OCI-M1 (cell line): ENCODE measurements at regions not wholly inside any gene's neighbourhood (a gene's known extent, or its start where the extent isn't known, plus 50 kb on each side); places are given as distances from the start of the nearest gene placed in this dataset.

ENCODE experiments used
- DNase-seq: peaks from one replicate; lab custom pipeline; 2025; lab: John Stamatoyannopoulos, UW

DNA sequence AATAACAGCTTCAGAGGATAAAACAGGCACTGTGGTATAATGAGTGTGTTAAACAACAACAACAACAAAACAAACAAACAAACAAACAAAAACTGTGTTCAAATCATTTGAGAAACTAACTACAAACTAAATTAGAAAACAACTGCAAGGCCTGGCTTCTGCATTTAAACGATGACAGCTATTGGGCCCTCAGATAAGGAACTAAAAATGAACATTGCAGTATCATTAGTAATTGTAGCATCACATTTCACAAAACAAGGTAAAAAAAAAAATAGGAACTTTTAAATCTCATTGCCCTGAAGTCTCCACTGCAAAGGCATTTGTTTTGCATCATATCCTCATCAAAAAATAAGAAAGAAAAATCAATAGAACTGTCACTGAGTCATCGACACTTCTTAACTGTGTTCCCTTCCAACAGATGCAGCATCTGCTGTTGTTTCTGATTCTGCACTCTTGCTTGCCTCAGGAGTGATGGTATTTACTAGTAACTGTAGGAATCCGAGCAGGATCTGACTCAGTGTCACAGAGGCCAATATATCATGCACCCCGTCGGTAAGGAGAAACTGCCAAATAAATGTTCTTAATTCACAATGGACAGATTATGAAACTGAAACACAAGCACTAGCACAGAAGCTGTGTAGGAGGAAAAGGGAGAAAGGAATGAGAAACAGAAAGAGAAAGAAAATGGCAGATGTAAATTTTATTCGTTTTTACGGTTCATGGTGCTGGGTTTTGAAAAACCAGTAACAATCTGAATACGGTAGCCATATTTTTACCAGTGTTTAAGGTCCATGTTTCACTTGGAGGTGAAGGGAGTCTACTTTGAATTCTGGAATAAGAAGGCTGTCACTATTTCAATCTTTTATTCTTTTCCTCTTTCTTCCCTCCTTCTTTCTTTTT, 365.7 kb upstream of the EPHA7 start:
- peak; percentile 67 for DNase-seq

DNA sequence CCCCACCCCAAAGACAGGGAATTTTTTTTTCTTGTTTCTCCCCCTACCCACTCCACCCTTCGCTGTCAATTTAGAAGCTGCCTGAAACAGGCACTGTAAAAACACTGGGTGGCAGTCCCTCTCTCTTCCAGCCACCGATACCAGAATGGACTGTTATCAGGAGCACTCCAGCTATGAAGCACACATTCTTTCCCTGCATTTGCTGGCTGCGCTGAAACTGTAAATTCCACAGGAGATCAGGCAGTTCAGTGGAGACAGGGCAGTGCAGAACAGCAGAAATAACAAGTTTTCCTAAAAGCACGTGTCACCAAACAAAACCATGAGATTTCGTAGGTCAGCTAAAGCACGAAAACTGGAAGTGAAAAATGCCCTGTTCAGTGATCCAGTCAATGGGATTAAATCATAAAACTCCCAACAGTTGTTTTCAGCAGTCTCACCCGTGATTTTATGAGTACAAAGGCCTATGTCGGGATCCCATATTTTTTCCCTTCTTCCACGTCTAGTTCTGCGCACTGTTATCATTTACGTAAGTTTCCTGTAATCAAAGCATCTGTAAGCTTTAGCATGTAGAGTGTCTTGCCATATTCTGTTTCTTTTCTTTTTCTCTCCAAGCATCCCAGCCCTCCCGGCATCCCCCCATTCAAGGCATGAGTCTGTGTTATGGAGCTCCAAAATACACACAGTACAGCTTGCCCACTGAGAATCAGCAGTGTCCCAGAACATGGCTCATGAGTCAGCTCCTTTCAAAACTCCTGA, 359.9 kb upstream of the EPHA7 start:
- DNase-seq, result peak; percentile 76

DNA sequence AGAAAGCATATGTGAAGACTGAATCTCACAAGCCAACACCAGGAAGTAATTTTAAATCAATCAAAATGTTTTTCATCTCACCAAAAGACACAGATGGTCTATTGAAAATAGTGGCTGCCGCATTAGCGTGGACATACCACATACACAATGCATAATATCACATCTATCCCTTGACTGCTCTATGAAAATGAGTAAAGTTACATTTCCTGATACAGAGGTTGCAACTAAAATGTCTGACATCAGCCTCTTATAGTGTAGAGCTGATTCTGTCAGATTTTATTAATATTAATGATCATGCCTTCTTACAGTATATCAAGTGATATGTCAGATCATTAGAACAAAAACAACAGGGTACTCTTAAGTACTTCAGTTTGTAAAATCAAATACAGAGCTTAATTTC, 339.8 kb upstream of the EPHA7 start:
- no peak for DNase-seq

DNA sequence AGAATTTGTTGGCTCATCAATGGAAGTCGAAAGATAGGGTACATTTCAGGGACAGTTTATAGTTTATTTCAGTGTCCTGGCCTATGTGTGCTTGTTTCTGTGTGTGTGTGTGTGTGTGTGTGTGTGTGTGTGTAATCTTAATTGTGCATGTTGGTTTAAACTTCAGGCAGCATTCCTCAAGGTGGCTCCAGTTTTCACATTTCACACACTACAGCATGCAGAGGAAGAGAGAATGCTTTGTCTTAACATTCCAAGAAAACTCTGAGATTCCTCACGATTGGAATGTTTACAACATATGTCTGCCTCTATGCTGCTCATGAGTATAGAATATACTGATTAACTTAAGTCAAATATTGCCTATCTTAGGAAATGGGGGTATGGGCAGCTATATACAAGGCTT, 332.6 kb upstream of the EPHA7 start:
- DNase-seq, result peak; percentile 42

DNA sequence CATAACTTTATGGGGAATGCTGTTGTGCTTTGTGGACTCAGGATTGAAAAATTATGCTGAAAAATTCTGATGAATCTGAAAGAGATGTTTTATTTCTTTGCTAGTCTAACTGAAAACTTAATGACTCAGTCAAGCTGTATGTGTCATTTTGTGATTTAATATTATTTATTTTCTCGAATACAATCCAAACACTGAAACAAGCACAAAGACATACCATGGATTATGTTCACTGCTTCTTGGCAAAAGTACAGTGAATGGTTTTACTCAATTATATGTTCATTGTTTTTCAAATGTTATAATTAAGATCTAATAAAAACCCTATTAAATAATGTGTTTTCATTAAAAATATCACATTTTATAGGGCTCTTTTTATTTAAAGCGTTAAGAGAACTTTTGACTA, 330.6 kb upstream of the EPHA7 start:
- no peak for DNase-seq

DNA sequence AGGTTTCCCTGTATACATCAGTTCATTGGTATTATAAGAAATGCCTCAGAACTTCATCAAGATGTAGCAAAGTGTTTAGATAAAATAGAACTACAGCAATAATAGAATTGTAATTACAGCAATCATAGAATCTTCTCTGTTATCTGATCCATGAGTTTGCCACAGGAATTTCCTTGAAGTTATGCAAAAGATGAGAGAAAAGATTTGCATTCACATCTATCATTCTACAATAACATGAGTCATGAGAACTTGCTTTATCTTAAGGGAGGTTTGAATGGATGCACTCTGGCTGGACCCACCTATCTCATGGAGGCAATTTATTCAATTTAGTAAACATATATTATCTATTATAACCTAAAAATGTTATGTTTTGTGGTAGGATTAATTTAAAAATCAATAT, 329.8 kb upstream of the EPHA7 start:
- no peak for DNase-seq

DNA sequence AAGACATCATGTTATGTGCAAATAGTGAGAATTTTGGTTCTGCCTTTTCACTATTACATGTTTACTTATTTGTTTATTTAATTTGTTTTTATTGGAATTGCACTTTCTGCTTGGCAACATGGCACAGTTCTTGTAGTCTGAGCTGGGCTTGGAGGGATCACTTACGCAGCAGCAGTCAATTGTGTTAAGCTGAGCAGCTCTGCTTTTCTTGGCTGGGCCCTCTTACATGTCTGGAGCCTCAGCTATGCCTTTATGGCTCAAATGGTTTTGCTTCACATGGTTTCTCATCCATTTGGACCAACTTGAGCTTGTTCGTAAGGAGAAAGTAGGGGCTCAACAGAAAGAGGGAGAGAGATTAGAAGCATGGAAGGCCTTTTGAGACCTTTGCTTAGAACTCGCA, 327.5 kb upstream of the EPHA7 start:
- DNase-seq, result no peak

DNA sequence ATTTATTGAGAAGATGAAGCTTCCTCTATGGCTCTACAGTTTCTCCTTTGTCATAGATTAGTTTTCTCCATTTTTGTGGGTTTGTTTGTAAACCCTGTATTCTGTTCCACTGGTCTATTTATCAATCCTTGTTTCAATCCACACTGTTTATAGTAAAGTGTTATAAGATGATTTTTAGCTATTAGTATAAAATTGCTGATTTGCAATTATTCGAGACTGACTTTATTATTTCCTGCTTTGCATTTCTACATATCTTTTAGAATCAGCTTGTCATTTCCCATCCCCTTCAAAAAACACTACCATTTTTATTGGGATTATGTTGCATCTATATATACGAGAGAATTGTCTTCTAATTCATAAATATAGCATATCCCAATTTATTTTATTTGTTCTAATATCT, 325.9 kb upstream of the EPHA7 start:
- DNase-seq, result no peak

DNA sequence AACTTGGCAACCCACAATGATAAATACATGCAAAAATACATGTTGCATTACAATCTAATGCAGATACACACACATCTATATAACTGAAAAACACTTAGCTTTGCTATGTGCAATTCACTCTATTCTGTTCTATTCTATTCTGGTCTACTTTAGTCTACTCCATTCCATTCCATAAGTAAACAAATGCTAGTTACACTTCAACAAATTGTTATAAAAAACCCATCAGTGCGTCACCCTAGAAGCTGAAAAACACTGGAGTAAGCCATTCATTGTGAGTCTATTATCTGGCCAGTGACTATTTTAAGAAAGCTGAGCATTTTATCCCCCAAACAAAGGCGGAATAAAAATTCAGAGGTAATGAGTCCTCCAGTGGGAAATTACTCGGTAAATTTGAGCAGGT, 315.7 kb upstream of the EPHA7 start:
- no peak for DNase-seq

DNA sequence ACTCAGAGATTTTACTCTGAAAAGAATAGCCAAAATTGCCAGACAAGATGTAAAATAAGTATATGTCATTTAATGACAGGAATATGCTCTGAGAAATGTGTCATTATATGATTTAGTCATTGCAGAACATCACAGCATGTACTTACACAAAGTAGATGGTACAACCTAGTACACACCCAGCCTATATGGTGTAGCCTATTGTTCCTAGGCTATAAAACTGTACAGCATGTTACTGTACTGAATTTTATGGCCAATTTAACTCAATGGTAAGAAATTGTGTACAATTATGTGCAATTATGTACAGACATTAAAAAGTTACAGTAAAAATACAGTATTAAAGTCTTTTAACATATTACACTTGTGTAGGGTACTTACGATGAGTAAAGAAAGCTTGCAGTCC, 311.9 kb upstream of the EPHA7 start:
- DNase-seq, result no peak

DNA sequence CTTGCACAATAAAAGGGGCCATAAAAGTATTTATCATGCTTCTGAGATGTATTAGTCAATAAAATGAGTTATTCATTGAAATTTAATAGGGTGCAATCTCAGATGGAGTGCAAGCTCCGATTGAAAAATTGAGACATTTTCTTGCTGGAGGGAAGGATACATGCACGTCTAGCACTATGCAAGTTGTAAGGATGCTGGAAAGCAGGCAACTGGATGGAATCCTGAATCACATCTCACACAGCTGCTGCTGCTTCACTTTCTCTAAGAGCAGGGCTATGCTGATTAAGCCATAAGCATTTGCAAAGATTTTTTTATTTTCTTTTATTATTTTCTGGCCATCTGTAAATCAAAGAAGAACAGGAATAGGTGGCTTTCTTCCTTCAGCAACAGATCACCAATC, 308.8 kb upstream of the EPHA7 start:
- DNase-seq, result no peak

DNA sequence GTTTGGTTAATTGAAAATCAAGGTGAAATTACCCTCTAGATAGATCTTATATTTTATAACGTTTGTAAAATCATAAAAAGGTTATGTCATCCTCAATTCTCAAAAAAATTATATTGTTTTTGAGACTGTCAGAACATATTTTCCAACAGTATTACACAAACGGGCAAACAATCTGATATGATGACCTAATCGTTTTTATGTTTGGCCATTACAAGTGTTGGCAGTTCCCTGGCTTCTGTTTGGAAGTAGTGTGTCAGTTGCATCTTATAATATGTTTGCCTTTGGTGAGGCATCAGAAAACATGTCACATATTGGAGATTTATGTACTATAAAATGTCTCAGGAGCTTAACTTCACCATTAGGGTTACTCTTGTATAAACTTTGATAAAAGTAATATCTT, 308.1 kb upstream of the EPHA7 start:
- DNase-seq, result no peak

DNA sequence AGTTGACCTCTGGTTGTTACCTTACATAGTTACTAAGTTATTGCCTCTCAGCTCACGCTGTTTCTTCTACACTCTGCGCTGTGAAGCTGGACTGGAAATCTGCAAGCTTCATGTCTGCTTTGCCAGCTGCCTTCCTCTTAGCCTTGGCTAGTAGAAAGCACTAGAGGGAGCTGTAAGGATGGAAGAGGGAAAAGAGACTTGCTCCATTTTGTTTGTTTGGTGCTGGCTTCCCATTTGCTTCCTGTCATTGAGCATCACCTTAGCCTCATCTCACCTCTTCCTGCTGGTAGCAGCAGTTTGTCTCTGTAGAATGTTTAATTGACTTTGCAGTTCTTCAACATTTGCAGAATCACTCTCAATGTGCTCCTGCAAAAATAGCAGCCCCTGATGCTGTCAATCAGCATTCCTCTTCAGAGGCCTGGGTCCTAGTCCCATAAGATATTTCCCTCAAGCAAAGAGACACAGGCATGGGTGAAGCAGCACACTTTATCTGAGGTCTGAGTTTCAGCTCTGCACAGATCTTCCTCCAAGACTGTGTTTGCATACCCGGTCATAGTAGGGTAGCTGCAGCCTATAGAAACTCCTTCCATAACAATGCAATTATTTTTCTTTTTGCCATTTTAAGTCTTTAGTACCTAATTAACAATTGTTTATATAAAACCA, 302.2 kb upstream of the EPHA7 start:
- peak; percentile 62 for DNase-seq

DNA sequence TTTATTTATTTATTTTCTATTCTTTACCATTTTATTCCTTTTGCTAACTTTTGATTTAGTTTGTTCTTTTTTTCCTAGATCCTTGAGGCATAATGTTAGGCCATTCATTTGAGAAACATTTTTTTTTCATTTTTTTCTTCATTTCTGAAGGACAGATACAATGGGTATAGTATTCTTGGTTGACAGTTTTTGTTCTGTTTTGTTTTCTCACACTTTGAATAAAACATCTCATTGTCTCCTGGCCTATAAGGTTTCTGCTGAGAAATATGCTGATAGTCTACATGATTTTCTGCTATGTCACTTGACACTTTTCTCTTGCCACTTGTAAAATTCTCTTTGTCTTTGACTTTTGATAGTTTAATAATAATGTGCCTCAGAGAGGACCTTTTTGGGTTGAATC, 294.6 kb upstream of the EPHA7 start:
- no peak for DNase-seq

DNA sequence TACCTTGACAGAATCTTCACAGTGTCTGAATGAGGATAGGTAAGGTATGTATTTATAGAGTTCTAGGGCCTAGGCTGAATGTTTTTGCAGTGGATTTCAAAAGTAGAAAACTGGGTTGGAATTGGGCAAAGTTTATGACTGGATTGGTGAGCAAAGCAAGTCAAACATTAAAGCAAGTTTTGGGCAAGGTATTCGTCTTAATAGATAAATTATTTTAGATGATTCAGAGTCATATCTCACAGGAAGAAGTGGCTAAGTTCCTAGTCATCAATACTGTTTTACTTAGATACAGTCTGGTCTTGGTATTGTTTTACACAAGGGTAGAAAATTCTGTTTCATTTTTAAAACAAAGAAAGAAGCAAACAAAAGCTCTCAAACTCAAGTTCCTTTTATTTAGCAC, 284.1 kb upstream of the EPHA7 start:
- no peak for DNase-seq

DNA sequence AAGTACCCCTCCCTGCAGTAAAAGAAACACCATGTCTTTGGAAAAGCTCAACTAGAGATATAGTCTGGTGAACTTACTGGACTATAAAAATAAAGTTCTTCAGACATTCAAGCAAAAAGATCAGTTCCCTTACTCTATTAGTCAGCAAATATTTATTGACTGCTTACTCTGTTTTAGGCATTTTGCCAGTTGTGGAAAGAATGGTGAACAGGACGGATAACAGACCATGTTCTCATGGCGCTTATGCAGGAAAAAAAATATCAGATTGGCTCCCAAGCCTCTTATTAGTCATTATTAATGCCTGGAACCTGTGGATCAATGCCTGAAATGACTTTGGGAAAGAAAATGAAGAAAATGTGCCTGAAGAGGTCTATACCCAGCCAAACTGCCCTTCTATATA, 282.2 kb upstream of the EPHA7 start:
- DNase-seq, result no peak

DNA sequence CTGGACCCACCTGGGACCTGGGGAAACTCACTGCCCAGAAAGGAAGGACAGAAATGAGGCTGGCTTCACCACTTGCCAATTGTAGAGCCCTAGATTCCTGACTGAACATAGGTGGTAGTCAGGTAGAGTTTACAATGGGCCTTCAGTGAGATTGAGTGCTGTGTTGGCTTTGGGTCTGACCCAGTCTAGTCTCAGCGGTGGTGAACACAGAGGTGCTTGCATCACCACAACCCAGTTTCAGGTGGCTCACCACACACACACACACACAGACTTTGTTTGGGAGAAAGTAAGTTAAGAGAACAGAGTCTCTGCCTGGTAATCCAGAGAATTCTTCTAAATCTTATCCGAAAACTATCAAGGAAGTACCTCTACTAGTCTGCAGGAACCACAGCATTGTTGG, 266.1 kb upstream of the EPHA7 start:
- no peak for DNase-seq

DNA sequence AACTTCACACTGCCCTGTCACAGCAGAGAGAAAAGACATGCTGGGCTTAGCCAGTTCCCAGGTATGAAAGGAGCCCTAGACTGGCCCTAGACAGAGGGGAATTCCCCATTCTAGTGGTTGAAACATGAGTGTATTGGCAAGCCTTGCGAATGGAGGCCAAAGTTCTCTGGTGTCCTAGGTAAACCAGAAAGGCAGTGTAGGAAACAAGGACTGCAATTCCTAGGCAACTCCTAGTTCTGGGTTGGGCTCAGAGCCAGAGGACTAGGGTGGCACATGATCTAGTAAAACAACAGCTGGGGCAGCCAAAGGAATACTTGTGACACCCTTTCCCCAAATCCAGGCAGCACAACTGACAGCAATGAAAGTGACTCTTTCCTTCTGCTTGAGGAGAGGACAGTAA, 265.0 kb upstream of the EPHA7 start:
- no peak for DNase-seq

DNA sequence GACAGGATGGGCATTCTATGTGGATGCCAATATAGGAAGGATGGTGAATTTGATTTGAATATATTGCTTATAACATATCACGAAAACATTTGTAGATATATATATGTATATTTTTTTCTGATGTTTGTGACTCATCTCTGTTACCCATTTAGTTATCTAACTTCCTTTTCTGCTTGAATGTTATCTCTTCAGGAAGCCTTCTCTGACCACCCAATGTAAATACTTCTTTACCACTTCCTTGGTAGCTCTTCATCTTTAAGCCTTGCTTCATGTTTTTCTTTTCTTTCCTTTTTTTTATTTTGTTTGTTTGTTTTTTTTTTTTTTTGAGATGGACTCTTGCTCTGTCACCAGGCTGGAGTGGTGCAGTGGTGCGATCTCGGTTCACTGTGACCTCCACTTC, 260.5 kb upstream of the EPHA7 start:
- DNase-seq, result peak; percentile 60

DNA sequence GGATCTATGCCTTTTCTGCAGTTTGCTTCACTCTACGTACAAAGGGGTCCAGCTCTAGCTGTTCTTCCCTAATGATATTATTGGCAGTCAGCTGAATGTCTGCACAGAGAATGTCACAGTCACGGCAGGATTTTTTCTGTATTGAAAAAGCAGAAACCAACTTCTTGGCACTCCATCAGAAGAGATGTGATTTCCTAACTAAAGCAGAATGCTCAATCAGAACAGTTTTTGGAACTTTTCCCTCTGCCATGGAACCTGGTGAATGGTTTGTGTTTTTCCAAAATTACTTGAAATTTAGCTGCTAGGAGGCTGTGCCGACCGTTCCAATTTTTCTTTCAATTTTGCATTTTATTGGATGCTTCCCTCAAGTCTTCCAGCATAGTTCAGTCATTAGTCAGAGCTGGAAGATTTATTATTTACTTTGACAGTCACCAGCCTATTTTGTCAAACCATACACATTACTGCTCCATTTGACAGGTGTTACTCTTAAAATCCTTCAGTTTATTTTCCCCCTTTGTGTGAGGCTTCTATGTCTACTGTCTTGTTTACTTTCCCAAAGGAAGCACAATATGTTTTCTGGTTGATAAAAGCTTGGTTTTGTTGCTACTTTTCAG, 259.6 kb upstream of the EPHA7 start:
- DNase-seq, result peak; percentile 21

DNA sequence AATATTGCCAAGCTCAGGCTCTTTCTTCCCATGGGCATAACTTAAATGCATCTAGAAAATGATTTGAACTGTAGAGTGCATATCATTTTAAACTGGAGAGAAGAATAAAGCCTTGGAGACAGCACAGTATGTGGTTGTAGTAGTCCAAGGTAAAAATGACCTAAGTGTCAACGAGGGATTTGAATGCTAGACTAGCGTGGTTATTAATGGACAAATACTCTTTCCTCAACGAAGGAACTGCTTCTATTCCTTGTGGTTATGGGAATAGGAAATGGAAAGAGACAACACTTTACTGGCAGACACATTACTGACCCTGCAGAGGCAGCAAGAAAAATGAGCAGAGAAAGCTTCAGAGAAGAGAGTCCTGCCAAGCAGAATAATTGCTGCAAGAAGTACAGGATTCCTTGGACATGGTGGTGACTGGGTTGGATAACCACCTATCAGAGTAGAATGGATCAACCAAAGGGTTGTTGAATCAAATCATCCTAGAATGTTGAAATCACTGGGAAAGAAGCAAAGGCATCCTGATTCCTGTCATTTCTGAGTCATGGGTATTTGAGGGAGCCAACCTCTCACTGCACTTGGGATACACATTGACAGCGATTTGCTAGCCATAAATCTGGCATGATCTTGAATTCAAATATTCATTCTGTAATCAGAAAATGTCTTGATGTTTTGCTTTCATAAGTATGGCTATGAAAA, 258.1 kb upstream of the EPHA7 start:
- no peak for DNase-seq

DNA sequence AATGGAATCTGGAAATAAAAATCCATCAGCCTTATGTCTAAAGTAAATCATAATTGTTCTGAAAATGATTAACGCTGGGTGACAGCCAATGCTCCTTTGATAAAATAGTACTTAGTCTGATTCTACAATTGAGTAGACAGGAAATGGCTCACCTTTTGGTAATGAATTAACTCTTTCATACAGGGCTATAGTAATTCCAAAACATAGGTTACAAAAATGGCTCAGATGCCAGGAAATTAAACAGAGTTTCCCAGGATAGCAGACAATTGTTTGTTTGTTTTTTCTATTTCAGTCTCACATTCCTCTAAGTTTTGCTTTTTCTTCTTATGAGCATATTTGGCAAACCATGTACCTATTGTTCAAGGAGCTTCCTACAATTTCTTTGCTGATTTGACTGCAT, 257.2 kb upstream of the EPHA7 start:
- DNase-seq, result no peak
